ENCODE measurements at regions not wholly inside any gene's neighbourhood (a gene's known extent, or its start where the extent isn't known, plus 50 kb on each side); places are given as distances from the start of the nearest gene placed in this dataset.

DNA sequence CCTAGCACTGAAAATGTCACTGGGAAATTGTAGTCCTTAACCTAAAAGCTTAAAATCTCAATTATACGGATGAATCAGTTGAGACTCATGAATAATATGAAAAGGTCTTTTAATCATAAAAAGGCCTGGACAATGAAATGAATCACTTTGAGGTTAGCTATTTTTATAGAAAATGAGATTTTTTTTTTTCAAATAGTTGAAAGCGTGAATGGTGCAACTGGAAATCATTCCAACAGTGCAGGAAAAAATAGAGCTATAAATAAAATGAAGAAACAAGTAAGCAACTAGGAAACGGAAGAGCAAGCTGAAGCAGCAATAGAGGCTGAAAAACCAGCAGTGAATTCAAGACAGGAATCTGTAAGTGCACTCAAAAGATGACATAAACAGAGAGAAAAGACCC lies 142.9 kb downstream of the BACH1 start:
- no peak for DNase-seq (ENCODE audit: low read depth in 2 of 2)

DNA sequence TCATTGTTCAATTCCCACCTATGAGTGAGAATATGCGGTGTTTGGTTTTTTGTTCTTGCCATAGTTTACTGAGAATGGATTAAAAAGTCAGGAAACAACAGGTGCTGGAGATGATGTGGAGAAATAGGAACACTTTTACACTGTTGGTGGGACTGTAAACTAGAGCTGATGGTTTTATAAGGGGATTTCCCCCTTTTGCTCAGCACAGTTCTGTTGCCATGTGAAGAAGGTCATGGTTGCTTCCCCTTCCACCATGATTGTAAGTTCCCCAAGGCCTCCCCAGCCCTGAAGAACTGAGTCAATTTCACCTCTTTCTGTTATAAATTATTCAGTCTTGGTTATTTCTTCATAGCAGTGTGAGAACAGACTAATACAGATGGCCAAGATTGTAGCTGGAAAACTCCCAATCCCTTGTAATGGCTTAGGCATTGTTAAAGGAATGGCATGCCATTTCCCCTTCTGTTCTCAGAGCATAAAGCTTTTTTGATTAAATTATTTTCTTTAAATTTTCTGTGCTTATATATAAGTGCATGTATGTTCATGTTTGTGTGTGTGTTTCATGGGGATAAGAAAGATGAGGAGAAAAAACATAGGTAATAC lies 144.8 kb downstream of the BACH1 start:
- no peak for DNase-seq (ENCODE audit: low read depth in 2 of 2)

DNA sequence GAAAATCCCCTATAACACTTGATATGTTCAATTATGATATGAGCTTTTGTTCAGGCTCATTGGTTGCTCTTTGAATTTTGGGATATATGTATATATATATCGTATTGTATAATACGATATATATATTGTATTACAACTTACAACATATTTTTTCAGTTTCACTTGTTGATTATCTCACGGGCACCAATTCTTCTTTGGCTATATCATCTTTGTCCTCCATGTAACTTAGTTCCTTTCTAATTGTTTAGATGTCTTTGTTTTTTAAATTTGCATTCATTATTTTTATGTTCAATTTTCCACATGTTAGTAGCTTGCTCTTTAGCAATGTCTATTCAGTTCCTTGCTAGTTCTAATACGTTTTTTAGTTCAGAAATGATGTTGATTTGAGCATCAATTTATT lies 150.0 kb downstream of the BACH1 start:
- DNase-seq (ENCODE audit: low read depth in 2 of 2) = no peak

DNA sequence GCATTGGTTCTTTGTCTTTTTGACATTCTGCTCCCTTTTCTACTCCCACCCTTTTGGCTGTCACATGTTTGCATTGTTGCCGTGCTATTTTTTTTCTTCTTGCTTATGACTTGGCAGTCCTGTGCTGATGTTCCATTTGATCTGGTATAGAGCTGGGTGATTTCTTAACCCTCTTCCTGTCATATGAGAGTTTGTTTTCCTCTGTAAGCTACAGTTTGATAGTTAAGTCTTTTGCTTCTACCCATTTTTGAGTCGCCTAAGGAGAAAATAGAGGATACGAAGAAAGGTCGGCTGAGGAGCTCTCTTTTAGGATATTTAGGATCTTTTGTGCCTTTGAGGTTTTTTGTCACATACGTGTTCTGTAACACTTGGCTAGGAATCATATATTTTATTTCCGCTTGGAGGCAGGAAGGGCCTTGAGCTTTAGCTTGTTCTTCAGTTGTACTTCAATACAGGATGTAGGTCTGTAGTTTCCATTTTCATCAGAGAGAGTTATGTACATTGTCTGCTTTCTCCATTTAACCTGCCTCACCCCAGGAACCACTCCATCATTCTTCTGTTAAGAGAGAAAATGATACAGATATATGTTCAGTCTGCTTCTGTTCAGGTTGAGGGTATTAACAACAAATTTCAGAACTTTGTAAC lies 150.7 kb downstream of the BACH1 start:
- DNase-seq (ENCODE audit: low read depth in 2 of 2) = peak; percentile 47 to 67

DNA sequence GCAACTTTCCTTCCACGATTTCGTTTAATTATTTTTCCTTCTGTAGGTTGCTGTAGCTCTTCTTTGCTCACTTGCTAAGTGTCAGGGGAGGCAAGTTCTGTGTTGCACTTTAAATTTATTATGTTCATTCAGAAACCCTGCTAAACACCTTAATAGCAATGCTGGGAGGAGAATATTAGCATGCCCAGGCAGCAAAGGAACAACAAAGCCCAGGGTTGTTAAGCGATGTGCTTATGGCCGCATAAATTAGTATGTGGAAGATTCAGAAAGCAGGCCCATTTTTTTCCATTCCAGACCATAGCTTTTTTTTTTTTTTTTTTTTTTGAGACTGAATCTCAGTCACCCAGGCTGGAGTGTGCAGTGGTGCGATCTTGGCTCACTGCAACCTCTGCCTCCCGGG lies 151.3 kb downstream of the BACH1 start:
- DNase-seq (ENCODE audit: low read depth in 2 of 2) = no peak

DNA sequence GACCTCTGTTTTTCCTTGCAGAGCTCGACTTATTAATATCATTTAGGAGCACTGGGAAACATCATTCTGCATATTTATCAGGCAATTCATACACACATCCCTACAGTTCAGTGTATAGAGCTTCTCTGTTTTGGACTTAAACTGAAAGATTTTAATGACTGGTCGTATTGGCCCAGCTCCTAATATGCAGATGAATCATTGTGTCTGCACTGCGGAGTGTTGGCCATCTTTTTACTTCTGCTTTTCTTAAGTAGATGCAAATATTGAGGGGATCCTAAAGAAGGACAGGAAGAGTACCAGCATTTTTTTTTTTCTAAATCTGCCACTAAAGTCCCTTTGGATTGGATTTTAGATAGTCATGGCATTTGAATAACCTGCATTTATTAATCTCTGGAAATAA lies 154.8 kb downstream of the BACH1 start:
- DNase-seq (ENCODE audit: low read depth in 2 of 2) = no peak

DNA sequence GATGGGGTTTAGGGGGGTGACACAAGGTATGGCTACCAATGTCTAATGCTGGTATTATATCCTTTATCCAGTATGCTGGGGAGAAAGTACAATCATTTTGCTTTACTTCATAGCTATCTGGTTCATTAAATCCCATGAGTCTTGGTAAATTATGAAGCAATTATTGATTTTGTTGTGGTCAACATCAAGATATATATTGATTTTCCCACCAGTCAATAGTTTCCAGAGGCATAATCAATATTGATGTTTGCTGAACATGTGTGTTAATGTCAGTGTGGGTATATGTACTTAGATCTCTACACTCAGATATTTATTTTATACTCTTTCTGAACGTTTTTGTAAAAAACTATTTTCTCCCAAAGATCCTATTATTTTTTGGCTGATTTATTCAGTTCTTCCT lies 155.5 kb downstream of the BACH1 start:
- no peak for DNase-seq (ENCODE audit: low read depth in 2 of 2)

DNA sequence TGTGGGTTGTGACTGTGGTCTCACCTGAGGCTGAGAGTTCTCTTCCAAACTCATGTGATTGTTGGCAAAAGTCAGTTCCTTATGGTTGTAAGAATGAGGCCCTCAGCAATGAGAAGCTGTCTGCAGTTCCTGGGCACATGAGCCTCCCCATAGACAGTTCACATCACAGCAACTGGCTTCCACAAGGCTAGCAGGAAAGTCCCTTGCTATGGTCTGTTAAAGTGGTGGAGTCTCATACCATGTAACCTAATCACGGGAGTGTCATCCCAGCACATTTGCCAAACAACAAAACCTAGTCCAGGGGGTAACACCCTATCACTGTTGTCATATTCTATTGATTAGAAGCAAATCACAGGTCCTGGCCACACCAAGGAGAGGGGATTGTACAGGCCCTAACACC lies 163.8 kb downstream of the BACH1 start:
- no peak for DNase-seq (ENCODE audit: low read depth in 2 of 2)

DNA sequence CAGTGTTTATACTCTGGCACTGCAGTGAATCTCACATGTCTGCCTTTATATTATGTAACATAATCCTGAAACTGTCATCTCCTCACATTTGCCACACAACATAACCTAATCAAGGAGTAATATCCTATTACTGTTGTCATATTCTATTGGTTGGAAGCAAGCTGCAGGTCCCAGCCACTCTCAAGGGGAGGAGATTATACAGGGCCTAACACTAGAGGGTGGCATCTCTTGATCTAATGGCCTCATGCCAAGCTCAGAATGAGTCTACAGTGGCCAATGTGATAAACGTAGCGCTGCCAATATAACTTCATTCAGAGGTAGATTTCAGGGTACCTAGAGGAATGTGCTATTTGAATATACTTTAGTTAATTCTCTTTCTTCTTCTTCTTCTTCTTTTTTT lies 166.8 kb downstream of the BACH1 start:
- no peak for DNase-seq (ENCODE audit: low read depth in 2 of 2)

DNA sequence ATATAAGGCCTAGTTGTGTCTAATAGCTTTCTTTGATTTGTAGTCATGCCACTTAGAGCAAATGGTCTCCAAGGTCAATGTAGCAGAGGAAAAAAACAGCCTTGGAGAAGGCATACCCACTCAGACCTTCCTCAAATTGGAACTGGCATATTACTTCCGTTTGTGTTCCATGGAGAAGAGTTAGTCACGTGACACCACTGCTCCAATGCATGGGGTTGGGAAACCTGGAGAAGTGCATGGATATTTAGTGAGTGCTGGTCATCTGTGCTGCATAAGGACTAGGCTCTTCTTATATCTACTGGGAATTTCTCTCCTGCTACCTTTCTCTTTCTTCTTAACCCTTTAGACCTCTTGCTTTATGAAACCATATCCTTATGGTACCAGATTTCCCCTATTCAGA lies 167.8 kb downstream of the BACH1 start:
- no peak for DNase-seq (ENCODE audit: low read depth in 2 of 2)

DNA sequence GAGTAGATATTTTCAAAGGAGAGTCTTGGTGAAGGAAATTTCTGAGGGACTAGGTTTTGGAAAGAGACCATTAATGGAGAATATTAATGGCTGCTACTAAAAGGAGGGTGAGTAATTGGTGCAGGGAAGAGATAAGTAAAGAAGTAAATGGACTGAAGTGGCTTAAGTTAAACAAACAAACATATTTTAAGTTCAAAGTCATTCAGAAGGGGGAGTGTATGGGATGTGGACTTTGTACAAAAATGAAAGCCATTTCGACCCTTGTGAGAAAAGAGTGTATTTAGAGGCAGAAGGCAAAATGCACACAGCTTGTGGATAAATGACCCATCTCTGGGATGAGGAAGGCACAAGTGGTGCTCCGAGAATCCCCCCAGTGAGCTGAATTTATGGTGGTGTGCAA lies 171.7 kb downstream of the BACH1 start:
- DNase-seq (ENCODE audit: low read depth in 2 of 2) = no peak

DNA sequence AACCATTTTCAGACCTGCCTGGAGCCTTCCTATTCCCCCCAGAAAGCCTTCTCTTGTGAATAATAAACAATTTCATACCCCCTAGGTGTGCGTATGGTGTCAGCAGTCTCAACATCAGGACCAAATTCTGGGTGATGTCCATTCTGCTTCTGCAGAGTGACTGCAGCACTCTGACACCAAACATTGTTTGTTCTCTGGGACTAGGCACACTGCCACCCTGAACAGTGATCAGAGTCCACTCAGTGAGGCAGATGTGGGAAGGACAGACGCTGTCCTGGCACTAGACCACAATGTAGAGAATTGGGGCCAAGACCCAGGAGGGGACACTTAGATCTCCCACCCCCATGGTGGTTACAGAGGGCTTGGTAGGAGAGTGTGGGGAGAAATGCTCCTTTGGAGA lies 175.1 kb downstream of the BACH1 start:
- no peak for DNase-seq (ENCODE audit: low read depth in 2 of 2)

DNA sequence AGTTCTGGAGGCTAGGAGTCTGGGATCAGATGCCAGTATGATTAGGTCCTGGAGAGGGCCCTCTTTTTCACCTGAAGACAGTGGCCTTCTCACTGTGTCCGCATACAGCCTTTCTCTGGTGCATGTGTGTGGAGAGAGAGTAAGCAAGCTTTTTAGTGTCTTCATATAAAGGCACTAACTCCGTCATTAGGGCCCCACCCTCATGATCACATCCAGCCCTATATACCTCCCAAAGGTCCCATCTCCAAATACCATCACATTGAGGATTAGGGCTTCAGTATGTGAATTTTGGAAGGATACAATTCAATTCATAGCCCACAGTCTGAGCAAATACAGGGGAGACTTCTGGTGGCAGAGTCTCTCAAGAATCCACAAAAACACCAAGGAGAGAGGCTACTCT lies 176.6 kb downstream of the BACH1 start:
- DNase-seq (ENCODE audit: low read depth in 2 of 2) = no peak

DNA sequence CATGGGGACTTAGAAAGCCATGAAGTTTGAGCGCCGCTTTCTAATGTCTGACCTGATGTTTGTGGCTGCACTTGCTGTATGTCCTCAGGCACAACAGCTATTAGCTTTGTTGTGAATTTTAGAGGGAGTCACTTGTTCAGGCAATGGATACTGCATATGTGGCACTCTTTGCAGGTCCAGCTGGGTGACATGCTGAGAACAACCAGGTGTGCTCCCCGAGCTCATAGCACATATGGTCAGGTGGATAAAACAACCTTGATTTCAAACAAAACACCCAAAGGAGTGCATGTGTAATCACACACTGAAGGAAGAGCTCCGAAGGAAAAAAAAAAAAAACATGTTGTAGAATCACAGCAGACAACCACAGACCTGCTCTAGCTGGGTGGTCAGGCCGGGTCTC lies 178.6 kb downstream of the BACH1 start:
- no peak for DNase-seq (ENCODE audit: low read depth in 2 of 2)

DNA sequence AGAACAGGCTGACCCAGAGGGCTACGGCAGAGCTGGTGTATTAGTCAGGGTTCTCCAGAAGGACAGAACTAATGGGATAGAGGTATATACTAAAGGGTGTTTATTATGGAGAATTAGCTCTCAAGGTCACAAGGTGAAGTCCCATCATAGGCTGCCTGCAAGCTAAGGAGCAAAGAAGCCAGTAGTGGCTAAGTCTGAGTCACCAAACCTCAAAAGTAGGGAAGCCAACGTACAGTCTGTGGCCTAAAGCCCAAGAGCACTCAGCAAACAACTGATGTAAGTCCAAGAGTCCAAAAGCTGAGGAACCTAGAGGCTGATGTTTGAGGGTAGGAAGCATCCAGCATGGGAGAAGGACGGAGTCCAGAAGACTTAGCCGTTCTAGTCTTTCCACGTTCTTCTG lies 179.2 kb downstream of the BACH1 start:
- DNase-seq (ENCODE audit: low read depth in 2 of 2) = no peak

DNA sequence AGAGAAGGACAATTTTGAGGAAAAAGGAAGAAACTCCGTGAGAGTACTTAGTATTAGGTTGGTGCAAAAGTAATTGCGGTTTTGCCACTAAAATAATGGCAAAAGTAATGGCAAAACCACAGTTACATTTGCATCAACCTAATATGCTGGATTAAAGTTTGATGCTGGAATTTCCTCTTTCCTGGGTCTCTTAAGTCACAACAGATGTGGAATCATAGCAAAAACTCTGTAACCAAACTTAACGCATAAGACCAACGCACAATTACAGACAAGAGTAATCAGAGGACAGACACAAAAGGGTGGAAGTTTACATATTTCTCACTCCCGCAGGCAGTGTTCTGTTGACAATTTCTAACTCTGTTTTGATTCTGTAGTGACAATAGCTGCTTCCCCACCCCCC lies 182.4 kb downstream of the BACH1 start:
- no peak for DNase-seq (ENCODE audit: low read depth in 2 of 2)

DNA sequence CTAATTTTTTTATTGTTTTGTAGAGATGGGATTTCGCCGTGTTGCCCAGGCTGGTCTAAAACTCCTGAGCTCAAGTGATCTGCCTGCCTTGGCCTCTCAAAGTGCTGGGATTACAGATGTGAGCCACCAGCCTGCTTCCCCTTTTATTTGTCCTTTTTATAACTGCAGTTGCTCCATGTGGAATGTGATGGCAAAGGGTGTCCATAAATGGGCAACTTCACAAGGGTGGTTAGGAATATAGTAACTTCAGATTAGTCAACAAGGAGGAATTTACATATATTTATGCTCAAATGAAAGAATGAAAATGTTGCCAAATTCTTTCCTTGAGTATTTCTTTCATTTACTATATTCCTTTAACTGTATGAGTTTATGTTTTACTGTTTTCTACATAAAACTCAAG lies 182.9 kb downstream of the BACH1 start:
- no peak for DNase-seq (ENCODE audit: low read depth in 2 of 2)

DNA sequence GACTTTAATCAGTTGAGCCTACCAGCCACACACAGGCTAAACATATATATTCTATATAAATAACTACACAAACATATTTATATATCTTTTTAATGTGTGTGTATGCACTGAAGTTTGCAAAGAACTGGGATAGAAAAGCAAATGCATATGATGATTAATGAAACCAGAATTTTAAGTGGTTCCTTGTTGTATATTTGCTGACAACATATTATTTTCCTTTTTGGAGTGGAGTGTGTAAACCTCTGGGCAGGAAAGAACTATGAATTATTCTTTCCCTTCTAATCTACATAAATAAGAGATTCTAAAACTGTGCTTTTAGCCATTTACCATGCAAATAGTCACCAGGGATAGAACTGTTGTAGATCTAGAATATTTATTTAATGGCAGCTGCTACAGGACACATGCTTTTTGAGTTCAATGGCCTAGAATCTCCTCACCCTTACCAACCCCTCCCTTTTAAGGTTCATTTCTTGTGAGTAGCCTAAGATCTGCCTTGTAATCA lies 187.6 kb downstream of the BACH1 start:
- DNase-seq (ENCODE audit: low read depth in 2 of 2) = no peak

Data from dermis microvascular lymphatic vessel endothelial cell (primary cell).